ENCODE measurements at regions not wholly inside any gene's neighbourhood (a gene's known extent, or its start where the extent isn't known, plus 50 kb on each side); places are given as distances from the start of the nearest gene placed in this dataset.
"Not testable (repeated sequence)": the region's sequence is repeated elsewhere in the genome, so short reads cannot be mapped to it uniquely, and the experiment has no call there.

DNA sequence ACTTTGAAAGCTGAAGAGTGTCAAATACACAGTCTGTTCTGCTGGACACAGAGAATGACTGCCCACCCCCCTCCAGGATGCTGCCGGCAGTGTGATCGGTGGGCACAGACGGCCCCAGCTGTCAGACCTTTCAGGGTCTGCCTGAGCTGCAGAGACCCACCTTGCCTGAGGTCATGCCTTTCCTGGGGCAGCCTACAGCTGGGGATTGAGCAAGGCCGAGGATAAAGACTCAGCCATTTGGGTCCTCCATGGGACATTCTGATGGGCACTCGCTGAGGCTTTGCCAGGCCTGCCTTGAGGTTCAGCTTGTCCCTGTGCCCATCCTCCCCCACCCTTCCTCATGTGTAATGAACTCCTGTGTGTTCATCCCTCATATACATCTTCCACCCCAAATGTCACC is 102.3 kb upstream of the SMAD3 start:
- TF ChIP-seq CTCF (conservative IDR thresholded peaks at IDR 0.05) (no peak), ZFX (IDR thresholded peaks at IDR 0.05) (no peak)
- no peak overlapping the region for H3K27ac ChIP-seq

DNA sequence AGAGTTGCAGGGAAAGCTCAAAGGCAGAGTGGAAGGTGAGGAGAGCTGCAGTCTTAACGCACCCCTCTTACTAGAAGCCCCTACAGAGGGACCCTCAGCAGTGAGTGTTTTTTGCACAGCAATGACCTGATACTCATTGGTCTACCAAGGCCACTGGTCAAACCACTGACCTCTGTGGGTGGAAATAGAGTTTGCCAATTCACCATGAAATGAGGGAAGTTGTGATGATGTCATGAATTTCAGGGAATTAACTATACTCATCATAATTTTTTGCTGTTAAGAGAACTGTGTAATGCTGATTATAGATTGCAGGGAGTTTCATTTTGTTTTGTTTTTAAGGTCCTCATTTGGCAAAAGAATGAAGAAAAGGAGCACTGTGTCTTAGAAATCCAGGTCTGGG is 101.7 kb upstream of the SMAD3 start:
- TF ChIP-seq CTCF (conservative IDR thresholded peaks at IDR 0.05) (no peak), ZFX (IDR thresholded peaks at IDR 0.05) (no peak)
- H3K27ac ChIP-seq, result no peak overlapping the region

- no peak for TF ChIP-seq ZFX (IDR thresholded peaks at IDR 0.05)
- no peak for TF ChIP-seq CTCF (conservative IDR thresholded peaks at IDR 0.05)
- H3K27ac ChIP-seq, result no peak overlapping the region
Measured at GRCh38 chr15:66964111-66964738, 101.2 kb upstream of the SMAD3 start.

DNA sequence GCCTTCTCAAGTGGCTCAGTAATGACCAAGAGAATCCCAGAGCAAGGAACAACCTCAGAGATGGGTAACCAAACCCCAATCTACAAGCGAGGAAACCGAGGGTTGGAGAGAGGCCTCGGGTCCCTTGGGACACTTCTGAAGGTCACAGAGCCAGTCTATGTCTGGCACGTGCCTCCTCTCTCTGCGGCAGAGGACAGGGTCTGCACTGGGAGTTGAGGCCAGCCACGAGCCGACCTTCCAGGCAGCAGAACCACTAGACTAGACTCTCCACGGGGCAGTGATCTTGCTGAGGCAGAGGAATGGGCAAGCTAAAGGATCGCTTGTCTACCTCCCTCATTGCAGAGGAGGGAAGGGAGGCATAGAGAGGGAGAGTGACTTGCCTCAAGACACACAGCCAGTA is 100.6 kb upstream of the SMAD3 start:
- TF ChIP-seq ZFX (IDR thresholded peaks at IDR 0.05), result no peak
- no peak for TF ChIP-seq CTCF (conservative IDR thresholded peaks at IDR 0.05)

GRCh38 chr15:66965201-66965900 is 100.1 kb upstream of the SMAD3 start:
- TF ChIP-seq CTCF (conservative IDR thresholded peaks at IDR 0.05) (no peak), ZFX (IDR thresholded peaks at IDR 0.05) (no peak)
- H3K27ac ChIP-seq, result no peak overlapping the region

More for the DNA sequence above, 100.6 kb upstream of the SMAD3 start:
- no peak overlapping the region for H3K27ac ChIP-seq

GRCh38 chr15:66966256-66966655 is 99.1 kb upstream of the SMAD3 start:
- H3K27ac ChIP-seq, result no peak overlapping the region
- TF ChIP-seq CTCF (conservative IDR thresholded peaks at IDR 0.05) (no peak; the same call in 1 of the 2 replicates), ZFX (IDR thresholded peaks at IDR 0.05) (no peak)

- H3K27ac ChIP-seq, result no peak overlapping the region
- TF ChIP-seq ZFX (IDR thresholded peaks at IDR 0.05) (no peak), CTCF (conservative IDR thresholded peaks at IDR 0.05) (no peak)
Measured at GRCh38 chr15:66968806-66969596, 96.4 kb upstream of the SMAD3 start.

- H3K27ac ChIP-seq, result not testable (repeated sequence)
Measured at GRCh38 chr15:66974131-66974530, 91.3 kb upstream of the SMAD3 start.

- H3K27ac ChIP-seq, result not testable (repeated sequence)
Measured at GRCh38 chr15:66976106-66976640, 89.2 kb upstream of the SMAD3 start.

DNA sequence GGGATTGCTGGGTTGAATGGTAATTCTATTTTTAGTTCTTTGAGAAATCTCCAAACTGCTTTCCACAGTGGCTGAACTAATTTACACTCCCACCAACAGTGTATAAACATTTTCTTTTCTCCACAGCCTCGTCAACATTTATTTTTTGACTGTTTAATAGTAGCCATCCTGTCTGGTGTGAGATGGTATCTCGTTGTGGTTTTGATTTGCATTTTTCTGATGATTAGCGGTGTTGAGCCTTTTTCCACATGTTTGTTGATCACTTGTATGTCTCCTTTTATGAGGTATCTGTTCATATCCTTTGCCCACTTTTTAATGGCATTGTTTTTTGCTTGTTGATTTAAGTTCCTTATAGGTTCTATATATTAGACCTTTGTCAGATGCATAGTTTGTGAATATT is 85.1 kb upstream of the SMAD3 start:
- H3K27ac ChIP-seq, result not testable (repeated sequence)
